Osteocyte (in vitro differentiated cells): ENCODE measurements at regions not wholly inside any gene's neighbourhood (a gene's known extent, or its start where the extent isn't known, plus 50 kb on each side); places are given as distances from the start of the nearest gene placed in this dataset.
A peak's percentile ranks its signal among the peaks of the same experiment; 100 is the strongest.

Source experiments
- DNase-seq: peaks from one replicate; pipeline ENCODE4 v3.0.0; 2021; ENCODE audit warnings: mixed read lengths; ENCODE audit not compliant: unreplicated experiment; ENCODE audit errors: extremely low spot score
- H3K27ac Mint-ChIP-seq: one replicate; pipeline ENCODE4 v1.8.0; 2021; ENCODE audit warnings: mild to moderate bottlenecking, mixed read lengths; ENCODE audit not compliant: unreplicated experiment
- H3K27me3 Mint-ChIP-seq: one replicate; pipeline ENCODE4 v1.8.0; 2021; ENCODE audit warnings: mixed read lengths; ENCODE audit not compliant: unreplicated experiment
- H3K36me3 Mint-ChIP-seq: one replicate; pipeline ENCODE4 v1.8.0; 2021; ENCODE audit warnings: mixed read lengths; ENCODE audit not compliant: unreplicated experiment
- H3K4me1 Mint-ChIP-seq: one replicate; pipeline ENCODE4 v1.8.0; 2021; ENCODE audit warnings: mixed read lengths; ENCODE audit not compliant: unreplicated experiment
- H3K4me3 Mint-ChIP-seq: one replicate; pipeline ENCODE4 v1.8.0; 2021; ENCODE audit warnings: mild to moderate bottlenecking, moderate library complexity, mixed read lengths; ENCODE audit not compliant: unreplicated experiment
- H3K9me3 Mint-ChIP-seq: one replicate; pipeline ENCODE4 v1.8.0; 2021; ENCODE audit warnings: mixed read lengths; ENCODE audit not compliant: unreplicated experiment
- TF ChIP-seq, protein P1 (sequence below): fragments of 200-600 bp; sonication (generic); IDR thresholded peaks from 2 replicates; pipeline ENCODE4 v1.5.0; 2021; ENCODE audit warnings: antibody characterized with exemption, mild to moderate bottlenecking, moderate library complexity

DNA sequence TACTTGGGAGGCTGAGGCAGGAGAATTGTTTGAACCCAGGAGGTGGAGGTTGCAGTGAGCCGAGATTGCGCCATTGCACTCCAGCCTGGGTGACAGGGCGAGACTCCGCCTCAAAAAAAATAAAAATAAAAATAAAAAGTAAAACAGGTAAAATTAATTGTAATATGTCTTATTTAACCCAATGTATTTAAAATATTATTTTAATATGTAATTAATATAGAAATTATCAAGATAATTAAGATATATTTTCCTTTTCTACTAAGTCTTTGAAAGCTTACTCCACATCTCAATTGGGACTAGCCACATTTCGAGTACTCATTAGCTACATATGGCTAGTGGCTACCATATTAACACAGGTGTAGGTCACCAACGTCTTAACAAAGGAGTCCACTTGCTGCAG lies 61.6 kb upstream of the IPO9 start:
- Mint-ChIP-seq H3K4me1 (peaks cover 77% of the 10 kb centered on the region), H3K9me3 (peaks cover 4% of the 10 kb centered on the region), H3K27me3 (no peaks in the 10 kb centered on the region), H3K27ac (peak overlapping the region; percentile 27), H3K36me3 (peaks cover 37% of the 10 kb centered on the region), H3K4me3 (no peak overlapping the region)
- TF ChIP-seq, protein P1, sequence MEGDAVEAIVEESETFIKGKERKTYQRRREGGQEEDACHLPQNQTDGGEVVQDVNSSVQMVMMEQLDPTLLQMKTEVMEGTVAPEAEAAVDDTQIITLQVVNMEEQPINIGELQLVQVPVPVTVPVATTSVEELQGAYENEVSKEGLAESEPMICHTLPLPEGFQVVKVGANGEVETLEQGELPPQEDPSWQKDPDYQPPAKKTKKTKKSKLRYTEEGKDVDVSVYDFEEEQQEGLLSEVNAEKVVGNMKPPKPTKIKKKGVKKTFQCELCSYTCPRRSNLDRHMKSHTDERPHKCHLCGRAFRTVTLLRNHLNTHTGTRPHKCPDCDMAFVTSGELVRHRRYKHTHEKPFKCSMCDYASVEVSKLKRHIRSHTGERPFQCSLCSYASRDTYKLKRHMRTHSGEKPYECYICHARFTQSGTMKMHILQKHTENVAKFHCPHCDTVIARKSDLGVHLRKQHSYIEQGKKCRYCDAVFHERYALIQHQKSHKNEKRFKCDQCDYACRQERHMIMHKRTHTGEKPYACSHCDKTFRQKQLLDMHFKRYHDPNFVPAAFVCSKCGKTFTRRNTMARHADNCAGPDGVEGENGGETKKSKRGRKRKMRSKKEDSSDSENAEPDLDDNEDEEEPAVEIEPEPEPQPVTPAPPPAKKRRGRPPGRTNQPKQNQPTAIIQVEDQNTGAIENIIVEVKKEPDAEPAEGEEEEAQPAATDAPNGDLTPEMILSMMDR: no peak
- DNase-seq: no peak

DNA sequence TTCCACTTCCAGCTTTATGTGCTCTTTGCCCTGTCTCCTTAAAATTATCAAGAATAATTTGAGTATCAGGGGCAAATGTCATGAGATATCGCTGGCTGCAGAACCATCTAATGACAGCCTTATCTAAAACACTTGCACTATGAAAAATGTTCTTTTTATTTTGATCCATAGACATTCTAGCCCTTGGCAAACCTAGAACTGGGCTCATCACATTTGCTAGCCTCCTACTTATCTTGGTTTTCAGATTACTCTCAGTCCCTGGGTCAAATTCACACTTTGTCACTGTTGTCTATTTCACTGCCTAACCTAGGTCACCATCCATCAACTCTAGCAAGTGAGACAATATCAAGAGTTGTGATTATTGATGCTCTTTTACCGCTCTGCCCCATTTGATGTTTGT lies 59.9 kb upstream of the IPO9 start:
- H3K27ac Mint-ChIP-seq: peak overlapping the region; percentile 84
- no peak for DNase-seq
- peaks cover 69% of the 10 kb centered on the region for H3K4me1 Mint-ChIP-seq
- TF ChIP-seq, protein P1: no peak
- peaks cover 40% of the 10 kb centered on the region for H3K36me3 Mint-ChIP-seq
- peaks cover 4% of the 10 kb centered on the region for H3K9me3 Mint-ChIP-seq
- H3K4me3 Mint-ChIP-seq: no peak overlapping the region
- H3K27me3 Mint-ChIP-seq: no peaks in the 10 kb centered on the region

DNA sequence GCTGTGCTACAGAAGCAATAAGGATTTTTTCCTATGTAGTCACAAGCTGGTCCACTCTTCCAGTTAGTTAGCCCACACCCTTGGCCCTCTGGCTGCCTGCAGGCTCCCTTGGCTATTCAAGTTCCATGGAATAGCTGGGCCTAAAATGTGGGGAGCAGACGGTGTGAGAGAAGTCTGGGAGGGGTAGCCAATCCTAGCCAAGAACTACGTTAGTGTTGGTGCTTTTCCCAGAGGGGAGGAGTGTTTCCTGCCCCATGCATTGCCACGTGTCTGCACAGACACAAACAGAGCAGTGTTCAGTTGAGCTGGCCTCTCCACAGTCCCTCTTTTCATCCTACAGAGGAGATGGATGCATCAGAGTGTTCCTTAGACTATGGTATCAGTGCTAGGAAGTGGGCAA lies 59.0 kb upstream of the IPO9 start:
- Mint-ChIP-seq H3K27me3 (no peaks in the 10 kb centered on the region), H3K4me1 (peaks cover 68% of the 10 kb centered on the region), H3K4me3 (no peak overlapping the region), H3K9me3 (peaks cover 4% of the 10 kb centered on the region), H3K27ac (peak overlapping the region; percentile 84), H3K36me3 (peaks cover 42% of the 10 kb centered on the region)
- DNase-seq: no peak
- TF ChIP-seq, protein P1: no peak

DNA sequence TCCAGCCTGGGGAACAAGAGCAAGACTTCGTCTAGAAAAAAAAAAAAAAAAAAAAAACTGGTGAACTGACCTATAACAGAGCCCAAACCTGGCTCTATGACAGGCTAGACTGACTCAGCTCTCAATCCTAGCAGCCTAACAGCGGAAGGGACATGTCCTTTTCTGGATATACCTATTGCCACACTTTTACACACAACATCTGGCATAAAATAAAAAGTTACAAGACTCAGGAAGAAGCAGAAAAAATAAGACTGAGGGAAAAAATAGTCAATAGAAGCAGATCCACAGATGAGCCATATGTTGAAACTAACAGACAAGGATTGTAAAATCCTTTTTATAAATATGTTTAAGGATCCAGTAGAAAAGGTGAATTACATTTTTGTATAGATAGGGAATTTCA lies 57.5 kb upstream of the IPO9 start:
- DNase-seq: no peak
- TF ChIP-seq, protein P1: no peak
- peaks cover 64% of the 10 kb centered on the region for H3K4me1 Mint-ChIP-seq
- peak overlapping the region; percentile 84 for H3K27ac Mint-ChIP-seq
- no peaks in the 10 kb centered on the region for H3K27me3 Mint-ChIP-seq
- H3K4me3 Mint-ChIP-seq: no peak overlapping the region
- H3K36me3 Mint-ChIP-seq: peaks cover 46% of the 10 kb centered on the region
- H3K9me3 Mint-ChIP-seq: peaks cover 4% of the 10 kb centered on the region

DNA sequence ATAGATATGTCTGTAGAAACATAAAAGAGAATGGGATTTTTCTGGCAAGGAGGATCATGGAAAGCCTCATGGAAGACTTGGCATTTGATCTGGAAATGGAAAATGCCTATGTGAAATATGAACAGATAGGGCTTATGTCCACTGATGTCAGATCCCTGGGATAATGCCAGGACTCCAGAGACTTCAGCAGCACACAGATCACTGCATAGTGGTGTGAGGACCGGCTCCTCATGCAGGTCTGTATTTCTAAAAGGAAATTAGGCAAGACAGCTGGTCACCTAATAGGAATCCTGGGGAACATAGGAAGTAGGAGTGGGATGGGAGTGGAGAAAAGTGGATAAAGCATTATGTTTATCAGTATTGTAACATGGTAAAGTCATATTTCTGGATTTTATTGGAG lies 56.8 kb upstream of the IPO9 start:
- Mint-ChIP-seq H3K27ac (peak overlapping the region; percentile 57), H3K4me1 (peaks cover 67% of the 10 kb centered on the region), H3K4me3 (no peak overlapping the region), H3K36me3 (peaks cover 52% of the 10 kb centered on the region), H3K27me3 (no peaks in the 10 kb centered on the region), H3K9me3 (peaks cover 4% of the 10 kb centered on the region)
- TF ChIP-seq, protein P1: no peak
- no peak for DNase-seq
